ENCODE measurements at regions not wholly inside any gene's neighbourhood (a gene's known extent, or its start where the extent isn't known, plus 50 kb on each side); places are given as distances from the start of the nearest gene placed in this dataset.

GRCh38 chr5:67417839-67418238 is 221.2 kb upstream of the CD180 start:
- H3K4me1 ChIP-seq (ENCODE audit: control insufficient read depth, extremely low read depth, insufficient read depth, low read length): no peaks in the 10 kb centered on the region
- H3K9me3 ChIP-seq (ENCODE audit: control insufficient read depth, low read depth, low read length): no peaks in the 10 kb centered on the region
- no peak overlapping the region for H3K4me2 ChIP-seq (ENCODE audit: control insufficient read depth, extremely low read depth, insufficient read depth, low read depth, low read length)
- no peak overlapping the region for H3K4me3 ChIP-seq (ENCODE audit: control insufficient read depth in 2 of 3, extremely low read depth in 1 of 3, insufficient read depth in 2 of 3, low read depth in 1 of 3, low read length in 3 of 3)
- dilution Hi-C loops (cut with MboI; ENCODE audit: extremely low pct_ligation_motif_present, low sequenced_read_pairs): no loop called here
- H3K9me1 ChIP-seq (ENCODE audit: control insufficient read depth, extremely low read depth, insufficient read depth, low read length): no peaks in the 10 kb centered on the region
- DNase-seq (ENCODE audit: low read depth, low spot score): no peak
- no peak overlapping the region for H3K27ac ChIP-seq (ENCODE audit: control insufficient read depth, insufficient read depth, low read length)
- no peak for TF ChIP-seq EZH2 (IDR thresholded peaks at IDR 0.05; ENCODE audit: low read length)
- TF ChIP-seq, protein P1, sequence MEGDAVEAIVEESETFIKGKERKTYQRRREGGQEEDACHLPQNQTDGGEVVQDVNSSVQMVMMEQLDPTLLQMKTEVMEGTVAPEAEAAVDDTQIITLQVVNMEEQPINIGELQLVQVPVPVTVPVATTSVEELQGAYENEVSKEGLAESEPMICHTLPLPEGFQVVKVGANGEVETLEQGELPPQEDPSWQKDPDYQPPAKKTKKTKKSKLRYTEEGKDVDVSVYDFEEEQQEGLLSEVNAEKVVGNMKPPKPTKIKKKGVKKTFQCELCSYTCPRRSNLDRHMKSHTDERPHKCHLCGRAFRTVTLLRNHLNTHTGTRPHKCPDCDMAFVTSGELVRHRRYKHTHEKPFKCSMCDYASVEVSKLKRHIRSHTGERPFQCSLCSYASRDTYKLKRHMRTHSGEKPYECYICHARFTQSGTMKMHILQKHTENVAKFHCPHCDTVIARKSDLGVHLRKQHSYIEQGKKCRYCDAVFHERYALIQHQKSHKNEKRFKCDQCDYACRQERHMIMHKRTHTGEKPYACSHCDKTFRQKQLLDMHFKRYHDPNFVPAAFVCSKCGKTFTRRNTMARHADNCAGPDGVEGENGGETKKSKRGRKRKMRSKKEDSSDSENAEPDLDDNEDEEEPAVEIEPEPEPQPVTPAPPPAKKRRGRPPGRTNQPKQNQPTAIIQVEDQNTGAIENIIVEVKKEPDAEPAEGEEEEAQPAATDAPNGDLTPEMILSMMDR (optimal IDR thresholded peaks at IDR 0.05 in 1 of 3, IDR thresholded peaks at IDR 0.05 in 1 of 3, conservative IDR thresholded peaks at IDR 0.05 in 1 of 3; ENCODE audit: extremely low read depth in 1 of 3, insufficient read depth in 2 of 3, low read length in 3 of 3): no peak
- H2AFZ ChIP-seq (ENCODE audit: control insufficient read depth, low read length): no peak overlapping the region
- no peaks in the 10 kb centered on the region for H3K36me3 ChIP-seq (ENCODE audit: control insufficient read depth in 2 of 2, extremely low read depth in 1 of 2, insufficient read depth in 2 of 2, low read length in 2 of 2)
- no peaks in the 10 kb centered on the region for H4K20me1 ChIP-seq (ENCODE audit: control insufficient read depth, extremely low read depth, insufficient read depth, low read length)
- no peaks in the 10 kb centered on the region for H3K27me3 ChIP-seq (ENCODE audit: control insufficient read depth, extremely low read depth, insufficient read depth, low read length)
- no peak for FAIRE-seq
- no peak overlapping the region for H3K9ac ChIP-seq (ENCODE audit: control insufficient read depth, extremely low read depth, insufficient read depth, low read length)
- H3K79me2 ChIP-seq (ENCODE audit: control insufficient read depth, insufficient read depth, low read length): no peaks in the 10 kb centered on the region

- Histone ChIP-seq H3K4me2 (ENCODE audit: control insufficient read depth, extremely low read depth, insufficient read depth, low read depth, low read length) (no peak overlapping the region), H3K4me1 (ENCODE audit: control insufficient read depth, extremely low read depth, insufficient read depth, low read length) (no peaks in the 10 kb centered on the region), H3K9me3 (ENCODE audit: control insufficient read depth, low read depth, low read length) (no peaks in the 10 kb centered on the region), H3K9ac (ENCODE audit: control insufficient read depth, extremely low read depth, insufficient read depth, low read length) (no peak overlapping the region), H3K27ac (ENCODE audit: control insufficient read depth, insufficient read depth, low read length) (no peak overlapping the region), H3K27me3 (ENCODE audit: control insufficient read depth, extremely low read depth, insufficient read depth, low read length) (no peaks in the 10 kb centered on the region), H3K4me3 (ENCODE audit: control insufficient read depth in 2 of 3, extremely low read depth in 1 of 3, insufficient read depth in 2 of 3, low read depth in 1 of 3, low read length in 3 of 3) (no peak overlapping the region), H3K9me1 (ENCODE audit: control insufficient read depth, extremely low read depth, insufficient read depth, low read length) (no peaks in the 10 kb centered on the region), H2AFZ (ENCODE audit: control insufficient read depth, low read length) (no peak overlapping the region), H3K79me2 (ENCODE audit: control insufficient read depth, insufficient read depth, low read length) (no peaks in the 10 kb centered on the region), H4K20me1 (ENCODE audit: control insufficient read depth, extremely low read depth, insufficient read depth, low read length) (no peaks in the 10 kb centered on the region), H3K36me3 (ENCODE audit: control insufficient read depth in 2 of 2, extremely low read depth in 1 of 2, insufficient read depth in 2 of 2, low read length in 2 of 2) (no peaks in the 10 kb centered on the region)
- no peak for DNase-seq (ENCODE audit: low read depth, low spot score)
- no peak for FAIRE-seq
- dilution Hi-C loops (cut with MboI; ENCODE audit: extremely low pct_ligation_motif_present, low sequenced_read_pairs): no loop called here
- no peak for TF ChIP-seq EZH2 (IDR thresholded peaks at IDR 0.05; ENCODE audit: low read length)
- TF ChIP-seq, protein P1 (optimal IDR thresholded peaks at IDR 0.05 in 1 of 3, IDR thresholded peaks at IDR 0.05 in 1 of 3, conservative IDR thresholded peaks at IDR 0.05 in 1 of 3; ENCODE audit: extremely low read depth in 1 of 3, insufficient read depth in 2 of 3, low read length in 3 of 3): no peak
Measured at GRCh38 chr5:67416986-67417385, 220.4 kb upstream of the CD180 start.
